ENCODE measurements at regions not wholly inside any gene's neighbourhood (a gene's known extent, or its start where the extent isn't known, plus 50 kb on each side); places are given as distances from the start of the nearest gene placed in this dataset.

- TF ChIP-seq CTCF (IDR thresholded peaks at IDR 0.05; ENCODE audit: insufficient read depth, low read length, poor library complexity, severe bottlenecking): peak; percentile 83
- no peaks in the 10 kb centered on the region for H3K27me3 ChIP-seq (replicated peaks; ENCODE audit: control insufficient read depth, insufficient read depth, low read length)
- H3K36me3 ChIP-seq (ENCODE audit: control insufficient read depth, insufficient read depth, low read length): no peaks in the 10 kb centered on the region
- H3K4me3 ChIP-seq (replicated peaks; ENCODE audit: low read depth, low read length): no peak overlapping the region
- peak; percentile 4 for DNase-seq (ENCODE audit: extremely low read depth, insufficient read length)
Observed at GRCh38 chr2:209334188-209335017, 89.4 kb upstream of the MAP2 start.

GRCh38 chr2:209340522-209340921 lies 83.3 kb upstream of the MAP2 start:
- TF ChIP-seq CTCF (IDR thresholded peaks at IDR 0.05; ENCODE audit: insufficient read depth, low read length, poor library complexity, severe bottlenecking): no peak
- no peak overlapping the region for H3K4me3 ChIP-seq (replicated peaks; ENCODE audit: low read depth, low read length)
- no peaks in the 10 kb centered on the region for H3K36me3 ChIP-seq (ENCODE audit: control insufficient read depth, insufficient read depth, low read length)
- DNase-seq (ENCODE audit: extremely low read depth, insufficient read length): no peak
- H3K27me3 ChIP-seq (replicated peaks; ENCODE audit: control insufficient read depth, insufficient read depth, low read length): no peaks in the 10 kb centered on the region

- no peak overlapping the region for H3K4me3 ChIP-seq (replicated peaks; ENCODE audit: low read depth, low read length)
- no peaks in the 10 kb centered on the region for H3K36me3 ChIP-seq (ENCODE audit: control insufficient read depth, insufficient read depth, low read length)
- TF ChIP-seq CTCF (IDR thresholded peaks at IDR 0.05; ENCODE audit: insufficient read depth, low read length, poor library complexity, severe bottlenecking): no peak
- DNase-seq (ENCODE audit: extremely low read depth, insufficient read length): no peak
- no peaks in the 10 kb centered on the region for H3K27me3 ChIP-seq (replicated peaks; ENCODE audit: control insufficient read depth, insufficient read depth, low read length)
Observed at GRCh38 chr2:209344349-209344748, 79.5 kb upstream of the MAP2 start.

GRCh38 chr2:209348433-209348832 lies 75.4 kb upstream of the MAP2 start:
- no peak for TF ChIP-seq CTCF (IDR thresholded peaks at IDR 0.05; ENCODE audit: insufficient read depth, low read length, poor library complexity, severe bottlenecking)
- no peak for DNase-seq (ENCODE audit: extremely low read depth, insufficient read length)
- Histone ChIP-seq H3K27me3 (replicated peaks; ENCODE audit: control insufficient read depth, insufficient read depth, low read length) (no peaks in the 10 kb centered on the region), H3K4me3 (replicated peaks; ENCODE audit: low read depth, low read length) (no peak overlapping the region), H3K36me3 (ENCODE audit: control insufficient read depth, insufficient read depth, low read length) (no peaks in the 10 kb centered on the region)

GRCh38 chr2:209351636-209352035 lies 72.2 kb upstream of the MAP2 start:
- no peak for TF ChIP-seq CTCF (IDR thresholded peaks at IDR 0.05; ENCODE audit: insufficient read depth, low read length, poor library complexity, severe bottlenecking)
- no peaks in the 10 kb centered on the region for H3K27me3 ChIP-seq (replicated peaks; ENCODE audit: control insufficient read depth, insufficient read depth, low read length)
- H3K4me3 ChIP-seq (replicated peaks; ENCODE audit: low read depth, low read length): no peak overlapping the region
- DNase-seq (ENCODE audit: extremely low read depth, insufficient read length): no peak
- no peaks in the 10 kb centered on the region for H3K36me3 ChIP-seq (ENCODE audit: control insufficient read depth, insufficient read depth, low read length)
